ENCODE measurements at regions not wholly inside any gene's neighbourhood (a gene's known extent, or its start where the extent isn't known, plus 50 kb on each side); places are given as distances from the start of the nearest gene placed in this dataset.

GRCh38 chr12:30417697-30418231 is 277.9 kb downstream of the IPO8 start:
- intact Hi-C loops (cut with DNase I; ENCODE audit: low total_unique reads), result no loop called here
- Histone ChIP-seq H3K9me3 (no peaks in the 10 kb centered on the region), H3K27ac (no peak overlapping the region), H3K4me3 (no peak overlapping the region), H3K4me1 (no peaks in the 10 kb centered on the region), H3K27me3 (no peaks in the 10 kb centered on the region), H3K36me3 (no peaks in the 10 kb centered on the region)
- no peak for DNase-seq
- TF ChIP-seq, protein P1, sequence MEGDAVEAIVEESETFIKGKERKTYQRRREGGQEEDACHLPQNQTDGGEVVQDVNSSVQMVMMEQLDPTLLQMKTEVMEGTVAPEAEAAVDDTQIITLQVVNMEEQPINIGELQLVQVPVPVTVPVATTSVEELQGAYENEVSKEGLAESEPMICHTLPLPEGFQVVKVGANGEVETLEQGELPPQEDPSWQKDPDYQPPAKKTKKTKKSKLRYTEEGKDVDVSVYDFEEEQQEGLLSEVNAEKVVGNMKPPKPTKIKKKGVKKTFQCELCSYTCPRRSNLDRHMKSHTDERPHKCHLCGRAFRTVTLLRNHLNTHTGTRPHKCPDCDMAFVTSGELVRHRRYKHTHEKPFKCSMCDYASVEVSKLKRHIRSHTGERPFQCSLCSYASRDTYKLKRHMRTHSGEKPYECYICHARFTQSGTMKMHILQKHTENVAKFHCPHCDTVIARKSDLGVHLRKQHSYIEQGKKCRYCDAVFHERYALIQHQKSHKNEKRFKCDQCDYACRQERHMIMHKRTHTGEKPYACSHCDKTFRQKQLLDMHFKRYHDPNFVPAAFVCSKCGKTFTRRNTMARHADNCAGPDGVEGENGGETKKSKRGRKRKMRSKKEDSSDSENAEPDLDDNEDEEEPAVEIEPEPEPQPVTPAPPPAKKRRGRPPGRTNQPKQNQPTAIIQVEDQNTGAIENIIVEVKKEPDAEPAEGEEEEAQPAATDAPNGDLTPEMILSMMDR (IDR thresholded peaks at IDR 0.05), result no peak
- TF ChIP-seq POLR2A (IDR thresholded peaks at IDR 0.05), result no peak

- Histone ChIP-seq H3K27ac (no peak overlapping the region), H3K9me3 (no peaks in the 10 kb centered on the region), H3K27me3 (no peaks in the 10 kb centered on the region), H3K36me3 (no peaks in the 10 kb centered on the region), H3K4me1 (no peaks in the 10 kb centered on the region), H3K4me3 (no peak overlapping the region)
- no peak for TF ChIP-seq POLR2A (IDR thresholded peaks at IDR 0.05)
- TF ChIP-seq, protein P1 (IDR thresholded peaks at IDR 0.05), result no peak
- DNase-seq, result no peak
- intact Hi-C loops (cut with DNase I; ENCODE audit: low total_unique reads), result no loop called here
Measured at GRCh38 chr12:30416631-30417030, 279.0 kb downstream of the IPO8 start.

- Histone ChIP-seq H3K27ac (no peak overlapping the region), H3K9me3 (no peaks in the 10 kb centered on the region), H3K4me3 (no peak overlapping the region), H3K4me1 (no peaks in the 10 kb centered on the region), H3K36me3 (no peaks in the 10 kb centered on the region), H3K27me3 (no peaks in the 10 kb centered on the region)
- no peak for DNase-seq
- intact Hi-C loops (cut with DNase I; ENCODE audit: low total_unique reads), result no loop called here
- TF ChIP-seq, protein P1 (IDR thresholded peaks at IDR 0.05), result no peak
- no peak for TF ChIP-seq POLR2A (IDR thresholded peaks at IDR 0.05)
Measured at GRCh38 chr12:30415777-30416176, 279.9 kb downstream of the IPO8 start.

- Histone ChIP-seq H3K4me3 (no peak overlapping the region), H3K27me3 (no peaks in the 10 kb centered on the region), H3K27ac (no peak overlapping the region), H3K36me3 (no peaks in the 10 kb centered on the region), H3K4me1 (no peaks in the 10 kb centered on the region), H3K9me3 (no peaks in the 10 kb centered on the region)
- DNase-seq, result no peak
- TF ChIP-seq, protein P1 (IDR thresholded peaks at IDR 0.05), result no peak
- TF ChIP-seq POLR2A (IDR thresholded peaks at IDR 0.05), result no peak
- intact Hi-C loops (cut with DNase I; ENCODE audit: low total_unique reads), result no loop called here
Measured at GRCh38 chr12:30414507-30414906, 281.2 kb downstream of the IPO8 start.

- DNase-seq, result no peak
- Histone ChIP-seq H3K9me3 (no peaks in the 10 kb centered on the region), H3K27ac (no peak overlapping the region), H3K4me3 (no peak overlapping the region), H3K27me3 (no peaks in the 10 kb centered on the region), H3K4me1 (no peaks in the 10 kb centered on the region), H3K36me3 (no peaks in the 10 kb centered on the region)
- intact Hi-C loops (cut with DNase I; ENCODE audit: low total_unique reads), result no loop called here
- TF ChIP-seq POLR2A (IDR thresholded peaks at IDR 0.05), result no peak
- TF ChIP-seq, protein P1 (IDR thresholded peaks at IDR 0.05), result no peak
Measured at GRCh38 chr12:30400349-30400748, 295.3 kb downstream of the IPO8 start.
